Fibroblast of villous mesenchyme (primary cell): ENCODE measurements at regions not wholly inside any gene's neighbourhood (a gene's known extent, or its start where the extent isn't known, plus 50 kb on each side); places are given as distances from the start of the nearest gene placed in this dataset.
"Not testable (repeated sequence)": the region's sequence is repeated elsewhere in the genome, so short reads cannot be mapped to it uniquely, and the experiment has no call there.

Experiments used
- DNase-seq: peaks from one replicate; pipeline ENCODE4 v3.0.0-alpha.2; 2010; ENCODE audit warnings: low read depth
- H3K4me3 ChIP-seq: 2 replicates; pipeline ENCODE4 v1.5.1; 2011; ENCODE audit warnings: low read depth, mild to moderate bottlenecking, low read length
- TF ChIP-seq, protein P1 (sequence below): IDR thresholded peaks from 2 replicates; pipeline ENCODE4 v1.5.1; 2012; ENCODE audit warnings: low read depth, mild to moderate bottlenecking, low read length; ENCODE audit not compliant: insufficient read depth

DNA sequence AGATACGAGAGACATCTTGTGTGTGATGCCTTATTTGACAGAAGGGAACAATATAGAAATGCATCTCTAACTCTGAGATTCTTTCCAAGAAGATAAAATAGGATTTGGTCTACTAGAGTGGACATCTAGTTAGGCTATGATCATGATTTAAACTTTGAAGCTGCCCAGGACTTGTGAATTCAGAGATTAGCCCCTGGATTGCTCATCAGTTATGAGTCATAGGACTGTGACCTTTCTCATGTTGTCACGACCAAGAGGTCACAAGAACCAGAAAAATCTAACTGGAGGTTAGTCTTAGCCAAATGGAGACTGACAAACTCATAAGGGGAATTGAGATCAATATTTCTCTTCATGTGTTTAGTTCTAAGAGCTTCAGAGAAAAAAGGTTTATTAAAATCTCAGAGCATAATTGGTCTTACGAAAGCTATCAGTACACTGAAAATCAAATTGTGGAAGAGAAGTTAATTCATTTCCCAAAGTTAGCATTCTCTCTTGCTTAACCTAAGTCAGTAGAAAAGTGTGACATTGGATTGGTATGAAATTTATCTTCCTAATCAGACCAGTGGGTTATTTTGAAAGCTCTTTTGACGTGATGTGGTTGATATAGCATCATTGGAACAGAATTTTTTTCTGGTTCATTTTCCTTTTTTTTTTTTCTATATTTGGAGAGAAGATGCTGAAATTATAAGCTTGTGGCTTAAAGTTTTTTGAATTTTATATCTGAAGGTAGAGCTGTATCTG is 245.7 kb downstream of the RNF144B start:
- TF ChIP-seq, protein P1, sequence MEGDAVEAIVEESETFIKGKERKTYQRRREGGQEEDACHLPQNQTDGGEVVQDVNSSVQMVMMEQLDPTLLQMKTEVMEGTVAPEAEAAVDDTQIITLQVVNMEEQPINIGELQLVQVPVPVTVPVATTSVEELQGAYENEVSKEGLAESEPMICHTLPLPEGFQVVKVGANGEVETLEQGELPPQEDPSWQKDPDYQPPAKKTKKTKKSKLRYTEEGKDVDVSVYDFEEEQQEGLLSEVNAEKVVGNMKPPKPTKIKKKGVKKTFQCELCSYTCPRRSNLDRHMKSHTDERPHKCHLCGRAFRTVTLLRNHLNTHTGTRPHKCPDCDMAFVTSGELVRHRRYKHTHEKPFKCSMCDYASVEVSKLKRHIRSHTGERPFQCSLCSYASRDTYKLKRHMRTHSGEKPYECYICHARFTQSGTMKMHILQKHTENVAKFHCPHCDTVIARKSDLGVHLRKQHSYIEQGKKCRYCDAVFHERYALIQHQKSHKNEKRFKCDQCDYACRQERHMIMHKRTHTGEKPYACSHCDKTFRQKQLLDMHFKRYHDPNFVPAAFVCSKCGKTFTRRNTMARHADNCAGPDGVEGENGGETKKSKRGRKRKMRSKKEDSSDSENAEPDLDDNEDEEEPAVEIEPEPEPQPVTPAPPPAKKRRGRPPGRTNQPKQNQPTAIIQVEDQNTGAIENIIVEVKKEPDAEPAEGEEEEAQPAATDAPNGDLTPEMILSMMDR = no peak
- DNase-seq = peak; percentile 60
- no peak overlapping the region for H3K4me3 ChIP-seq

DNA sequence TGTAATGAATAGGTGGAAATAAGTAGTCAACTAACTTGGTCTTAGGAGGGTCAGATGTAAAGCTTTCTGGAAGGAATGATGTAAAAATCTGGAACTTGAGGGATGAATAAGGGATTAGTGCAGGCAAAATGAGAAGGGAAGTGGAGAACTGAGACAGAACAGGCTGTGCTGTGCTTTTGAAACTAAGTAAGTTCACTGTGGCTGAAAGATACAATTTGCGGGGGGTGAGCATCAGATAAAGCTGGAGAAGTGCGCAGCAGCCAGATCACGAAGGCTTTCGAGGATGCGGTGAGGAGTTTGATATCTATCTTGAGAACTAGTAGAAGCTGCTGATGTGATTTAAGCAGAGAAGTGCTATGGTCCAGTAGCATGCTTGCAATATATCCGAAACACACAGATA is 247.8 kb downstream of the RNF144B start:
- TF ChIP-seq, protein P1 = no peak
- H3K4me3 ChIP-seq = no peak overlapping the region
- DNase-seq = no peak

DNA sequence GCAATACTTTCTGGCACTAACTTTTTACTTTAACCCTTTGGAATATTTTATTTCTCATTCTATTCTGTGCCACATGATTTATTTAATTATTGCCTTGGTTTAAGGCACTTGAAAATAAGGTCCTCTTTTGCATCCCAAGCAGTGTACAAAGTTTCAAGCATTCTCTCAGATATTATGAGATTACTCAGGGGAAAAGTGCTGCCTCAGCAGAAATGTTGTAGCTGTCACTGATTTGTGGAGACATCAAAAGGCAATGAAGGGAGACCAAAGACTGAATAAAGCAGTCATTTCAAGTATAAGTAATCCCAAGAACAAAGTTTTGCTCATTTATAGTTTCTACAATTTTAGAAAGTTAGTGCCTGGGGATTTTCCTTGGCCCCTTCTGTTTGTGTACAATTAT is 253.0 kb downstream of the RNF144B start:
- TF ChIP-seq, protein P1 = no peak
- no peak overlapping the region for H3K4me3 ChIP-seq
- no peak for DNase-seq

DNA sequence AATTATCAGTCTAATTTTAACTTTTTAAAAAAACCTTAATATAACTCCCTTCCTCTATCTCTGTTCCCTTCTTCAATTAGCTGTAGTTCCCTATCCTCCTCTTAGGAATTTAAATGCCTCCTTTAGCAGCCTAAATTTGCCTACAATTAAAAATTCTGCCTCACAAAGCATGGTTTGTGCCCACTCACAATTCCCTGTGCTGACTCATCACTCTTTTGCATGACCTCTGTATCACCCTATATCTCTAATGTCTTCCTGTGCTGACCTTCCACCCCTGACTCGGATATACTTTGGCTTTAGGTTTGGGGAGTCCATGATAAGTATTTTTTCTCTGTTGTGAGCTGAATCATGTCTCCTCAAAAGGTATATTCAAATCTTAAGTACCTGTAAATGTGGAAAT is 253.6 kb downstream of the RNF144B start:
- H3K4me3 ChIP-seq = no peak overlapping the region
- DNase-seq = no peak
- TF ChIP-seq, protein P1 = no peak

DNA sequence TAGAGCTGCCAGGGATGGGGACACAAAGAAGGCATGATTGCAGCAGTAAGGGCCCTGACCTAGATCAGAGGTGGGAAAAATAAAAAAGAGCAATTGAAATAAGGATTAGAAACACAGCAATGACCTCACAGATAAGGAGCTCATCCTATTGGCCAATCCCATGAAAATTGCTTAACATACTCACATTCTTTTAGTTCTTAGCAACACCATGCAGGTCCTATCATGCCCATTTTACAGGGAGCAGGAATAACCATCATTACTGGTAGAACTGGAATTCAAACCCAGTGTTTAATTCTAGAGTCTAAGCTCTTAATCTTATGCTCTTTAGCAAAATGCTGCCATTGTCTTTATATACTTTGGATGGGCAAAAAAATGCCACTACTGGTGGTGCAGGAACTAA is 267.7 kb downstream of the RNF144B start:
- no peak for DNase-seq
- H3K4me3 ChIP-seq = no peak overlapping the region
- TF ChIP-seq, protein P1 = no peak

DNA sequence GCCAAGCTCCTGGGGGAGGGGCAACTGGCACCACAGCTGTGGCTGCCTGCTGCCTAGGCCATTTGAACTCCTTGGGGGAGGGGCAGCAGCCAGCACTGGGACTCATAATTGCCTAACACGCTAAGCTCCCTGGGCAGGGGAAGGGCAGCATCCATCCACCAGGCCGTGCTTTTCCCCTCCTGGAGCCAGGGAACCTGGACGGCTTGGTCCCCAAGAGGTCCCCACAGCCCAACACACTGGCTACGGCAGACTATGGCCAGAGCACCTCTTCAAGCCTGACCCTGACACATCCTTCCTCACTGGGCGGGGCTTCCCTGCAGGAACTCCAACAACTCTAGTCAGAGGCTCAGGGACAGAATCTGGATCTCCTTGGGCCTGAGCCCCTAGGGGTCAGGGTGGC is 269.4 kb downstream of the RNF144B start:
- no peak overlapping the region for H3K4me3 ChIP-seq
- no peak for DNase-seq
- TF ChIP-seq, protein P1 = no peak

DNA sequence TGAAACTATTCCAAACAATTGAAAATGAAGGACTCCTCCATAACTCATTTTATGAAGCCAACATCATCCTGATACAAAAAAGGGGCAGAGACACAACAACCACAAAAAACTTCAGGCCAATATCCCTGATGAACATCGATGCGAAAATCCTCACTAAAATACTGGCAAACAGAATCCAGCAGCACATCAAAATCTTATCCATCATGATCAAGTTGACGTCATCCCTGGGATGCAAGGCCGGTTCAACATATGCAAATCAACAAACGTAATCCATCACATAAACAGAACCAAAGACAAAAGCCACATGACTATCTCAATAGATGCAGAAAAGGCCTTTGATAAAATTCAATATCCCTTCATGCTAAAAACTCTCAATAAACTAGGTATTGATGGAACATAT is 272.8 kb downstream of the RNF144B start:
- not testable (repeated sequence) for DNase-seq

More for the DNA sequence above, 272.8 kb downstream of the RNF144B start:
- H3K4me3 ChIP-seq = not testable (repeated sequence)
